ENCODE measurements at regions not wholly inside any gene's neighbourhood (a gene's known extent, or its start where the extent isn't known, plus 50 kb on each side); places are given as distances from the start of the nearest gene placed in this dataset.
"Not testable (repeated sequence)": the region's sequence is repeated elsewhere in the genome, so short reads cannot be mapped to it uniquely, and the experiment has no call there.

DNA sequence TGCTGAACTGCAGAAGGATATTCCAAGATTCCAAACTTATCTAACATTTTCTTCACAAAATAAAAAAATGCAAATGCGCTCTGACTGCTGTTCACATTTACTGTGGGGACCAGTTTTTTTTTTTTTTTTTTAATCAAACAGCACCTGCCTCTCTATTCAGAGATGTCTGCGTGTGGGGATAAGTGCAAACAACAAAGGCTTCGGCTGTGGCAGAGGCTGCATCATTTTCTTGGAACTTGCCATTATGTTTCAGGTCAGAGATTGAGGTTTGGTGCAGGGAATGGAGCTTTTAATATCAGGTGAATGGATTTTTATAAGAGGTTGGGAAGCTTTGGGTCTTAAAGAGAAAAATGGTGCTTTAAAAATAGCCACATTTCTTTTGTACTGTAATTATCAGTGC, 78.2 kb upstream of the TET2 start:
- no peak for DNase-seq (ENCODE audit: low read depth)

DNA sequence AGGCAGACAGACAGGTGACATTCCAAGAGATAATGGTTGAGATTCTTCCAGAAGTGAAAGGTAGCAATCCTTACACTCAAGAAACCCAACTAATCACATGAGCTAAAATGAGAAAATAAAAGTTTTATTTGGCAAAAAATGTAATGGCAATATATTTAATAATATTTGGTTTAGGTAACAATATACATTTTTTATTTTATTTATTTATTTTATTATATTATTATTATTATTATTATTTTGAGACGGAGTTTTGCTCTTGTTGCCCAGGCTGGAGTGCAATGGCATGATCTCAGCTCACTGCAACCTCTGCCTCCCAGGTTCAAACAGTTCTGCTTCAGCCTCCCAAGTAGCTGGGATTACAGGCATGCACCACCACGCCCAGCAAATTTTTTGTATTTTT, 74.6 kb upstream of the TET2 start:
- not testable (repeated sequence) for DNase-seq (ENCODE audit: low read depth); H3K4me3 ChIP-seq (ENCODE audit: low read depth, low read length)

More for the DNA sequence above, 78.2 kb upstream of the TET2 start:
- H3K4me3 ChIP-seq (ENCODE audit: low read depth, low read length): no peak overlapping the region

DNA sequence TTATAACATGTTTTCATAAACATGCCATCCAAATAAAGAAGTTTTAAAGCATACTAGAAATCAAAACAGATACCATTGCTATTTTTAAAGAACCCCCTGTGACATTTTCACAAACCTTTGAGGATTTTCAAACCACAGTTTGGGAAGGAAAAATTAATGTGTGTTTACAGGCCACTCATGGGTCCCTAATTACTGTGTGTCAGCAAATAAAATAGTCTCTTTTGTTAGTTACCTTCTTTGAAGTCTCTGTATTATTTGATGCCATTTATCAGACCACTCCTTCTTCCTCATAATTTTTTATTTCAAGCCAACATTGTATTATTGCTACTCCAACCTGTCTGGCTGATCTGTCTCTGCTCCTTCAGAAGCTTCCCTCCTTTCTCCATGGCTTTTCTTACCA, 72.6 kb upstream of the TET2 start:
- H3K4me3 ChIP-seq (ENCODE audit: low read depth, low read length): no peak overlapping the region
- no peak for DNase-seq (ENCODE audit: low read depth)

DNA sequence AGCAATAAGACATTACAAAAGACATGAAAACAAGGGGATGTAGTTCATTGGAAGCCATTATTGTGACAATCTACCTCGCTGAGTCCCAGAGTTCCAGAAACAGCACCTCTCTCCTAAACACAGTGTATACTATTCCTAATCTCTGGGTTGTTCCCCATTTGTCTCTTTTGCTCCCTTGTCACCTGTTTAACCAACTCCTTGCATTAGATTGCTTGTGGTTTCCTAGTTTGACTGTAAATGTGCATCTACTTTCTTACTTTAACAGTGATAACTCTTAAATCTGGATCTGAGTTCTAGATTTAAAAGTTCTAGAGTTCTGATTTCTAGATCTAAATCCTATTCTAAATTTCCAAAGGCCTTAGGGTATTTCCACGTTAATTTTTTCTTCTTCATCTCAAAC, 71.6 kb upstream of the TET2 start:
- H3K4me3 ChIP-seq (ENCODE audit: low read depth, low read length): no peak overlapping the region
- DNase-seq (ENCODE audit: low read depth): no peak

DNA sequence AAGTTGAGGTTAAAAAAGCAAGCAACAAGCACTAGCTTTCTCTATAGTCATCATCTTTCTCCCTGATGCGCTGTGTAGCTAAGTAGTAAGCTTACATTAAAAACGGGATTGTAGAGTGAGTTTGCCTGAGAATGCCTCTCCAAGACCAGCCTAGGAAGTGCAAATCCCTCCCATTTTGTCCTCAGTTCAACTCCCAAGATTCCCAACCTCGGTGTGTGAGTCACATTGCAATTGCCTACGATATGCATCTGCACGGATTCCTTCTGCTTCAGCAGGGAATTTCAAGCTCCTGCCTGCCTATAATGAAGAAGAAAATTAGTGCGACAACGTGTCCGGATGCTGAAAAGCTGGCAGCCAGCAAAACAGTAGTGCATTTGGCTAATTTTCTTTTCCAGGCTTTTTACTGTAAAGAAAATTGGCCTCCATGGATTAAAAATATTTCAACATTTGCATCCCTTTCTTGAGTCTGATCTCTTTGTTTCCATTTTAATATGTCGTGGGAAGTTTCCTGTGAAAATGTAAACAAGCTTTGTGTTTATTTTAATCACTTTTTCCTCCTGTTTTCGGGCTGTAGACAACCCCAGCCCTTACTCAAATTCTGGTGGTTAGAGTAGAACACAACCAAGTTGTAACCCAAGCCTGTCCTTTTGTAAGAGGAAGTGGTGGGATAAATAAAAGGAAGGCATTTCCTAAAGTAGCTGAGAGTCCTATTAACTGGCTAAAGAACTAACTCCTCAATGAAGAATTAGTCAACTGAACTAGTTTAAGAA, 58.4 kb upstream of the TET2 start:
- peak overlapping the region; percentile 23 for H3K4me3 ChIP-seq (ENCODE audit: low read depth, low read length)

DNA sequence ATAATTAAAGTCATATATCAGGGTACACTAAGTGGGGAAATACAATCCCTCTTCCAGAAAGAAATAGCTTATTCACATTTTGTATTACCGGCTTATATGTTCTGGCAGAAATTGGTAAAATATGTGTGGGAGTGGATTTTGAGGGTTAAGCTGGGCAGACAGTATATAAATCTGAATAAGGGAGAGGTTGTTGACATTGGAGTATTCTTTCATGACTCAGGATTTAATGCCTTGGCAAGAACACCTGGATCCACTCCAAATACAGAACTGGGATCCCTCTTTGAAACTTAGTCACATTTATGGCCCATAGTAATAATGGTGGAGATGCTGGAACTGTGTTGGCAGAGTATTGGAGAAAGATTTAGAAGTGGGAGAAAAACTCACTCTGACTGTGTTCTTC, 54.3 kb upstream of the TET2 start:
- no peak overlapping the region for H3K4me3 ChIP-seq (ENCODE audit: low read depth, low read length)
- peak; percentile 93 for DNase-seq (ENCODE audit: low read depth)

More for the DNA sequence above, 58.4 kb upstream of the TET2 start:
- DNase-seq (ENCODE audit: low read depth): peak; percentile 92

DNA sequence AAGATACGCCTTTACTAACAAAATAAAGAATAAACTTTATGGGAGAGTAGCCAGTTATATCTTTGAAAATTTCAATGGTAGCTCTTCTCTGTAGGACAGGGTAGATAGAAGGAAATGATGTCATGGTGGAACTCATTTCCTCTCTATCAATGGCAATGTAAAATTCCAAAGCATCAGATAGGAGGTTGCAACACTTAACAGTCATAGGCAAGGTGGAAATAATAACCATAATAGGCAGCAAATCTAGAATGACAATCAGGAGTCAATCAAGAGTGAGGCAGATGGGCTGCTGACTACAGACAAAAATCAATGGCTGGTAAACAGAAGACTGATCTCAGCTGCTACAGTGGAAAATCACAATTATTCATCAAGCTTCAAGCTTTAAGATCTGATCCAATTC, 53.9 kb upstream of the TET2 start:
- DNase-seq (ENCODE audit: low read depth): peak; percentile 53
- H3K4me3 ChIP-seq (ENCODE audit: low read depth, low read length): no peak overlapping the region

DNA sequence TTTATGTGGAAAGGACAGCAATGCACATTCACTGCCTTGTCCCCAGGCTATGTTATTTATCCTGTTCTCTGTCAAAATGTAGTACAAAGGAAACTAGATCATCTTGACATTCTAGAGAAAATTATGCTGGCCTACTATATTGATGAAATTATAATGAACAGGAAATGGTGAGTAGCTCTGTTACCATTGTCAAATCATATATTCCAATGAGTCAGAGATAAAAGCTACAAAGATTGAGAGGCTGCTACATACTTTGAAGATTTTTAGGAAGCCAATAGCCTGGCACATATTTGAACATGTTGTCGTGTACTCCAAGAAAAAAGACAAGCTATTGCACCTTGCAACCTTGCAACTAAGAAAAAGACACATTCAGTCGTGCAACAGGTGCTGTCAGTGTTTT, 52.7 kb upstream of the TET2 start:
- H3K4me3 ChIP-seq (ENCODE audit: low read depth, low read length): no peak overlapping the region
- no peak for DNase-seq (ENCODE audit: low read depth)

Measured in skeletal muscle cell (primary cell).